ENCODE measurements at regions not wholly inside any gene's neighbourhood (a gene's known extent, or its start where the extent isn't known, plus 50 kb on each side); places are given as distances from the start of the nearest gene placed in this dataset.

GRCh38 chr10:131790021-131790420 lies 110.8 kb upstream of the PPP2R2D start:
- TF ChIP-seq CTCF (conservative IDR thresholded peaks at IDR 0.05; ENCODE audit: low read depth, low read length) (no peak), EZH2 (IDR thresholded peaks at IDR 0.05; ENCODE audit: borderline replicate concordance, low read depth, low read length, poor library complexity, severe bottlenecking) (no peak)
